ENCODE measurements at regions not wholly inside any gene's neighbourhood (a gene's known extent, or its start where the extent isn't known, plus 50 kb on each side); places are given as distances from the start of the nearest gene placed in this dataset.
A peak's percentile ranks its signal among the peaks of the same experiment; 100 is the strongest.

DNA sequence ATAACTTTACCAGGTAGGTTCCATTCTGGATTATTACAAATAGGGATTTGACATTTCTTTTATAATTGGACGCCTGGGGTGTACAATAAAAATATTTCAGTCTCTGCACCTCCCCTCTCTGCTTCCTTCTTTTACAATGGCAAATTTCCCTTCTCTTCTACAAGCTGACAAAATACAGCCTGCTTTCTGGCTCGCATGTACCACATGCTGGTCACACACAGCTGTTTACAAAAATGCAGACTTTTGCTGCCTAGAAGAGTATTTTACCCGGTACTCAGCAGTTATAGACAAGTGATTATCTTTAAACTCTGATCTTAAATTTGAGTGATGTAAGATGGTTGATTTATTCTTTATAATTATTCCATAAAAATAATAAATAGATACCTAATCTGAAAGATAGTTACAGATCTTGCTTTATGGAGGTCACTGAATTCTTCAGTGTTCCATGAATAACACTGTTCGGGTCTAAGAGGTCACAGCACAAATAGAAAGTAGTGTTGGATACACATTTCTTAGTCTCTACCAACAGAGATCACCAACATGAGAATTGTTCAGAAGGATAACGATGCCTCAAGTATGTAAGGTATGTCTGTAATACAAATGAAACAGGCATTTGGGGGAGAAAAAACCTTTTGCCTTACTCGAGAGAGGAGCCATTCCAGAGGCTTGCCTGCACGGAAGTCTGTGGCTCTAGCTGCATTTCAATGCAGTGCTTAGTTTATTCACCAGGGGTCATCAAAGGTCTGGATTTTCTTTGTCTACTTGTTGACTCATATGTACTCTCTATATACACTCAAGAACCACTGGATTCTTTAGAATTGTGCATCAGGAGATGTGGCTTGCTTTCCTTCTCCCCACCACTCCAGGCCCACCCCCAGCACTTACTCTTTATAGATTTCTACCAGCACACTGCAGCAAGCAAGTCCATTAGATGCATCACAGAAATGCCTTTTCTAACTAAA lies 206.6 kb upstream of the RFX3 start:
- ATAC-seq (peak; percentile 95), DNase-seq (peak; percentile 38)

DNA sequence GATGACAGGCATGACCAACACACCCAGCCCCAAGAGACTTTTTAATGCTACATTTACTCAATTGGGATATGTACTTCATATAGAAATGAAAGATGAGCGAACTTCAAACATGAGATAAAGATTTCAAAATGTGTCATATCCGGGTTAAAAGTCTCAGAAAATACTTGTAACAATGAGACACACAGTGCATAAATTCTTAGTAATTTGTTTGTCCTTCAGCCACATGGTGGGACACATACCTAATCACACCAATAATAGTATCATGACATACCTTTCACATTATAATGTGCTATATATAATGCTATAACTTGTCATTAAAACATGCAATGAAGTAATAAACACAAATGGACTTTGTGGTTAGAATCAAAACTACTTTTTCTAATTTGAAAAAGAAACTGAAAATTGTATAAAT lies 204.7 kb upstream of the RFX3 start:
- DNase-seq (no peak), ATAC-seq (no peak)

DNA sequence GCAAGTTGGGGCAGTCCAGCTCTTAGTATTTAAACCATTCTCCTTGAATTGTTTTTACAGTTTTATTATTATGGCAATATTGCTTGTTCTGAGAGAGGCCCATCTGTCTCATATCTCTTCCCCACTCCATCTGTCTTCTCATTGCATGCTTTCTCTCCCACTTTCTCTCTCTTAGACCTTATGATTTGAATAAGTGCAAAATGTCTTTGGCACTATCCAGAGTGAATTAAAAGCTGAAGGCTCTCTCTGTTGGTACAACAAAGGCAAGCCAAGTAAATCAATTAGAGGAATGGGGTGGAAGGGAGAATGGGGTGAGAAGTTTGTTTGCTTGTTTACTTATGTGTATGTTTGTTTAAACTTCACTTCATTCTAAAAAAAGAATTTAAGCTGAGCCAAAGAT lies 195.3 kb upstream of the RFX3 start:
- no peak for ATAC-seq
- no peak for DNase-seq

DNA sequence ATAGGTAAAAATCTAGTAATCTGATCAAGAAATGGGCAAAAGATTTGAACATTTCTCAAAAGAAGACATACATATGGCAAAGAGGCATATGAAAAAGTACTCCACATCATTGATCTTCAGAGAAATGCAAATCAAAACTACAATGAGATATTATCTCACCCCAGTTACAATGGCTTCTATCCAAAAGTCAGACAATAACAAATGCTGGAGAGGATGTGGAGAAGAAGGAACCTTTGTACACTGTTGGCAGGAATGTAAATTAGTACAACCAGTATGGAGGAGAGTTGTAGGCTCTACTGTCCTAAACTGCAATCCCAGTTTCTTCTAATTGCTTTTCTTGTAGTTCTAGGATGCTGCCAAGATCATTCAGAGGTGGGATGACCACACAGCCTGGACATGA lies 193.5 kb upstream of the RFX3 start:
- DNase-seq = no peak

DNA sequence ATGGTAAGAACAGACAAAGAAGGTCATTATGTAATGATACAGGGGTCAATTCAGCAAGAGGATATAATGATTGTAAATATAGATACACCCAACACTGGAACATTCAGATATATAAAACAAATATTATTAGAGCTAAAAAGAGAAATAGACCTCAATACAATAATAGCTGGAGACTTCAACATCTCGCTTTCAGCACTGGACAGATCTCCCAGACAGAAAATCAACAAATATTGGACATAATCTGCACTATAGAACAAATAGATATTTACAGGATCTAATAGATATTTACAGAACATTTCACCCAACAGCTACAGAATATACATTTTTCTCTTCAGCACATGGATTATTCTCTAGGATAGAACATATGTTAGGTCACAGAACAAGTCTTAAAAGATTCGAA lies 190.6 kb upstream of the RFX3 start:
- ATAC-seq (no peak), DNase-seq (no peak)

More for the DNA sequence above, 193.5 kb upstream of the RFX3 start:
- ATAC-seq = no peak

DNA sequence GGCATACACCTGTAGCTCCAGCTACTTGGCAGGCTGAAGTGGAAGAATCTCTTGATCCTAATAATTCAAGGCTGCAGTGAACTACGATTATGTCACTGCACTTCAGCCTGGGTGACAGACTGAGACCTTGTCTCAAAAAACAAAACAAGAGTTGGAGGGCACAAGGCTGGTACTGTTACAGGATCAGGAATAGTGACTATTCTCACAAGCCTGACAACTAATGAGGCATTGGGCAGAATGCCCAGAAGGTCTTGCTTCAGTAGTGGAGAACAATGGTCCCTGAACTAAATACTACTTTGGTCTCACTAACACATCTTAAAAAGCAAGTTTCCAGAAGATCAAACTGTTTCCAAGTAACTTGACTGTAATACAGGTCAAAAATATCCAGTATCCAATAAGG lies 182.9 kb upstream of the RFX3 start:
- DNase-seq (no peak), ATAC-seq (no peak)

DNA sequence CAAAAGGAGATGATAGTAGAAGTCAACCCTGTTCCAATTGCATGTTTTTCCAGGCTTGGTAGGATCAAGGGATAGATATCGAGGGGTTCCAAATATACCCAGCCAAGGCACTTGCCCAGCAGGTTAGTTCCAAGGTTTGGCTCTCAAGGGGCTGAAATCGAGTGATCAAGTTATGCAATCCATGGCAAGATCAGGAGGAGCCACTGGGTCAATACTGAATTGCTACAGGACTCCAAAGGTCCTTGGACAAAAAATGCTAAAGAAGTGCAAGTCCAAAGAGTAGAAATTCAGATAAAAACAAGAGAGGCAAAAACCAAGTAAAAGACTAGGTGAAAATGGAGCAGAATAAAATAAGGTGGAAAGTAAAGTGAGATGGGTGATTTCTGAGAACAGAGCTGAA lies 179.1 kb upstream of the RFX3 start:
- DNase-seq = no peak
- ATAC-seq = no peak

DNA sequence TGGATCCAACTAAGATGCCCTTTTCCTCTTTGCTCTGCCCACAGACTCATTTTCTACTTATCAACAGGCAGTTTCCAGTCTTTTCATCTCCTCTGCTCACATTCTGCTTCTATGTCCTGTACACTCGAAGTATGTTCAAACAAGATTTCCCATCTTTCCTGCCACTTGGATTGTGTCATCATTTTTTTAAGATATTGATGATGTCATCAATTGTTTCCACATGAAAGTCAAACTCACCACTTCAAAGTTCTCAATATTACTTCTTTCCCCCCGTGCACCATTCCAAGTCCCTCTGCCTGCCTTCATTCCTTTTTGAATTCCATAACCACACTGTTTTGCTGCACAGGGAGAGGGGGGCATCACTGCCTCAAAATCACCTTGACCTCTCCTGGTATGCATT lies 175.0 kb upstream of the RFX3 start:
- DNase-seq = no peak
- no peak for ATAC-seq

DNA sequence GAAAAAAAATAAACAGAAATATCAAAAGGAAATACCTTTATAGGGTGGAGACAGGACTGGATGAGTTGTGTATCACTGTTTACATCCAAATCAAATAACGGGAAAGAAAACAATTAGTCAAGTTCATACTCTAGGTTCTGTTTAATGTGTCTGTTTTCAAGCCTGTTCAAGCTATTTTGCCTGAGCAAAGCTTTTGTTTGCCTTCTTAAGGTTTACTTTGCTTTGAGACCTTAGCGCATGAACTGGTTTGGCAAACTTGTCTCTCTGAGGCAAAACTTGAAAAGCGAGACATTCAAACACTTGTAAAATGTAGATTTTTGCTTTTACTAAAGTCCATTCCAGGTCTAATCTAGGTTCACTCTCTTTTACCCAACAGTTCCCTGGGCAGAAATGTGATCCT lies 174.1 kb upstream of the RFX3 start:
- DNase-seq = no peak
- no peak for ATAC-seq

DNA sequence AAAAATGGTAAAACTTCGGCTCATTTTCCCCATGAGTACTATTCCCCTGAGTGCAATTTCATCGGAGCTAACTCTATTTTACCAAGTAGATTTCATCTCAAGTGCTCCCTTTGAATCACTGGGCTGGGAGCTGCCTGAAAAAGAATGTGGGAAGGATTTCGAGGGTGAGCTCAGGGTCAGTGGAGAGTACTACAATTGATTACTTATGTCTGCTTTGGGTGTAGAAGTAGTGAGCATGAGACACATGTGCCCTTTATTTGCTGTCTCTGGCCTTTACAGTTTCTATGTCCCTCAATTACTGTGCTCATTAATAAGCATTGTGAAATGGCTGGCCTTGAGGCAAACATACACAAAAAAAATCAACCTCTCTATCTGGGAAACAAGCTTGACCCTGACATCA lies 172.7 kb upstream of the RFX3 start:
- DNase-seq (no peak), ATAC-seq (no peak)

DNA sequence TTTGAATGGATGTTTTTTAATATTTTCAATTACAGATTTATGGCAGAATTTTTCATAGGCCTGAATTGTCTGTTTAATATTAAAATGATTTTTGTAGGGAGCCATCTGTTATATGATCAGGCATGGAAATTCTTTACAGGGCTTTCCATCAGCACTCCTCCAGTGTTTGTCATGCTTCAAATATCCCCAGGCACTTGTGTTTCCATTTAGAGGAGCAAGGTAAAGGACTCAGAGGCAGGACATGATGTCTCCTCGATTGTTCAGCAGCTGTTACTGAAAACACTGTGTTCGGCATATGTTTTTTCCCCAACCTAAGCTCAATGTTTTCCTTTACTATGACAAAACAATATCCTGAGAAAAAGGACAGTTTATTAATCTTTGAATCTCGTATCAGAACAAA lies 172.3 kb upstream of the RFX3 start:
- no peak for DNase-seq
- no peak for ATAC-seq

DNA sequence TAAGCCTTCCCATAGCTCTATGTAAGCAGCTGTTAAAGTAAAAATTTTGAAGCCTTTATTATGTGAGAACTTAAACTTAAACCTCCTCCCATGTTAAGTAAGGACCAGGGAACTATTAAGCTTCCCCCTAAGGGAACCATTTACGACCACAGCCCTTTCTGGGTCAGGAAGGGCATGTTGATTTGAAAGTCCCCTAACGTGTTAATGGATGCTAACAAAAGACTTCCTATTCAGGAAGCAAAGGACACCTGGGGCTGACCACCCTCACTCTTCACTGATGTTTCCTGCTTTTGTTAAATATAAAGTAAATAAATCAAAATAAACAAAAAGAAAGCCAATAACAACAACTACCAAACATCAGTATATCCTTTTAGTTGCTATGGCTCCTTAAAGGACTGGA lies 170.6 kb upstream of the RFX3 start:
- no peak for ATAC-seq
- no peak for DNase-seq

DNA sequence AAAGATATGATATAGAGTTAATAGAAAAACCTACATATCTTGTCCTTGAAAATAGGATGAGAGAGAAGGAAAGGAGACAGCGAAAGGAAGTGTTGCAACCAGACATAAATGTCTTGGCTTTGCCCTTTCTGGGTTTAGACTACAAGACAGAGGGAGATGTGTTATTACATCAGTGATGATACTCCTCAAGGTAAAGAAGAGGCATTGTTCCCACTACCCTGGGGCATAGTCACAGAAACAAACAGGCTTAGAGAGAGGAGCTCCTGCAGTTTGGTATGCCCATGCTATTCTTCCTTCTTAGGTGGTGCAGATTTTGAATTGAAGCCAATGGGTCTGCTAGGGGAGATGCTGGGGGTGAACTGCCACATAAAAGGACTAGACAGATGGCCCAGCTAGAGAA lies 166.8 kb upstream of the RFX3 start:
- ATAC-seq (no peak), DNase-seq (no peak)

DNA sequence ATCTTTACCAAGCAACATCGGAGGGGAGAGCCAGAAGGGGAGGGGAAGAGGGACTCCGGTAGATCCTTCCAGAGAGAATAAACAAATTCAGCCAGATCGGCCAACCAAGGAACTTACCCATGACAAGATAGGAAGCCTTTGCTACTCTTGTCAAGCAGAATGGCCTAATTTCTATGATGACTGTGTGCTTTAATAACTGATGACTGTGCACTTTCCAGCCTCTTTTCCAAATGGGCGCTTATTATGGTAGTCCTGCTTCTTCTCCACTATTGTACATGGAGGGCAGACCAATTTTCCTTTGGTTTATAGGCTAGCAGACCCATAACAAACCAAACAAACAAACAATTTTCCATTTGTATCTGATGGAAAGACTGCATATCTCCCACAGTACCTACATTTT lies 163.8 kb upstream of the RFX3 start:
- no peak for DNase-seq
- no peak for ATAC-seq

DNA sequence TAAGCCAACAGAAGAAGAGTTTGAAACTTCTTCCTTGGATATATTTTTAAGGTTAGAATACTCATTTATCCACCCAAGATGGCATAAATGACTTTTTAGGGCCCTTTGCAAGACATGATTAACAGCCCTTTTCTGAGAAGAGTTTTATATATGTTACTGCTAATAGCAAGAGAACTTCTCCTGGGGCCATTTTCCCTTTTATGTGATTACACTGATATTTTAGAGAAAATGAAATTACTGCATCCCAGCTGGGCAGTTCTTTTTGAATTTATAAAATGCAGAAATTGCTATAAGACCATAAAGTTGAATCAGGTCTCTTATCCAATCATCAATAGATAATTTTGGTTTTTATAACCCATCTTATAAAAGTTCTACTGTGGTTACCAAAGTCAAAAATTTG lies 161.3 kb upstream of the RFX3 start:
- DNase-seq (no peak), ATAC-seq (no peak)

DNA sequence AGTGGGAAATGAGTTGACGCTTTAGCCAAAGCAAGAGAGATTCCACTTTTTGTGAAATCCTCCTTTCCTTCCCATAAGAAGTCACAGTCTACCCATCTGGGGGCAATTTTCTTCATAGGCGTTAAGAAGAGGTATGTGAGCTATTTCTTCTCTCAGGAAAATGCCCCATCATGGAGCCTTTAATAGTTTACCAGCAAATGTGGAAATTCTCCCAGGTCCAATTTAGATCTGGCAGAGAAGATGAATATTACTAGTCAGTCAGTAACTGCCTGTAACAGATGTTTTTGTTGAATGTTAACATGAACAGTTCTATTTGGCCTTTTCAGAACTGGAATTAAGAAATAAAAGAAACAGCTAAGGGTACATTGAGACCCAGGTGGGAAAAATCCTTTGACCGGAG lies 156.4 kb upstream of the RFX3 start:
- ATAC-seq (no peak), DNase-seq (no peak)

DNA sequence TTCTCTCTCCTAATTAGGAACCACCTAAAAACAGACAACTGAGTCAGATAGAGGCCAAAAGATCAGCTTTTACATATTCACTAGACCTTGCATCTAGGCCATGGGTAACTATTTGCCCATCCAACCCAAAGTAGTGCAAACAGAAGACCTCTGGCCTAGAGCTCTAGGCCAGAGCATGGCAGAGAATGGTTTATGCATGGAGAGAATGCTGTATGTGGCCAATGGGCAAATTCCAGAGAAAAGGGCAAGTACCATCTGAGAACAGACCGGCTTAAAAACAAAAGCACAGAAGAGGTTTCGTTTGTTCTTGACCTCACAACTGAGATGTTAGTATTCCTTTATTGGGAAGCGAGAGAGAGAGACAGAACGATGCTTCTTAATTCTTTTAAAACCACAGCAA lies 151.7 kb upstream of the RFX3 start:
- ATAC-seq (no peak), DNase-seq (no peak)

DNA sequence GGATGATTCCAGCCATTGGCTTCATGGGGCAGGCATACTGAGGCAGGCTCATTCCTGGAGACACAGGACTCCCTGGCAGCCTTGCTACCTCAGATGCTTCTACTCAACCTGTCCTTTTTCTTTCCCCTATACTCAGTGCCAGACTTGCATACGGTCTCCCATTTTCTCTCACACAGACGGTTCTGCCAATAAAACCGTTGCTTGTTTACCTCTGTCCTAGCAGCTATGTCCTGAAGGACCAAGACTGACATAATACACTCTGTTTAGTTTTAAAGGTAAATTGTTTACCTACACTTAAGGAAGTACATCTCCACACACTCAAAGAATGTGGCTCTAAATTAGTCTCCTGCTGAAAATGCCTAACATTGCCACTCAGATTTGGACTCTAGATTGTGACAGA lies 151.0 kb upstream of the RFX3 start:
- ATAC-seq = no peak
- no peak for DNase-seq

DNA sequence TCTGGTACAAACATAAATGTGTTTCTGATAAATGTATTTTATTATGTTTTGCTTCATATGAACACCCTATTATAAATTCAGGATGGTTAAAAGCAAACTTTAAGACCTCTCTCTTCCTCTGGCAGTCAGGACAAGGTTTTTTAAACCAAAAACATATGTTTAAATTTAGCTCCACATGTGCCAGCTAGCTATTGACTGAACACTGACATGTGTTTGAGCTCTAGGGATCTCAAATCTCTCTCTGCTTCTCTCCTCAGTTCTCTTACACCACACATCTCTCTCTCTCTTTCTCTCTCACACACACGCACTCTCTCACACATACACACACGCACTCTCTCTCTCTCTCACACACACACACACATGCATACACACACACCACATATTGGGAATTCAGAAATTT lies 150.1 kb upstream of the RFX3 start:
- DNase-seq (no peak), ATAC-seq (no peak)

DNA sequence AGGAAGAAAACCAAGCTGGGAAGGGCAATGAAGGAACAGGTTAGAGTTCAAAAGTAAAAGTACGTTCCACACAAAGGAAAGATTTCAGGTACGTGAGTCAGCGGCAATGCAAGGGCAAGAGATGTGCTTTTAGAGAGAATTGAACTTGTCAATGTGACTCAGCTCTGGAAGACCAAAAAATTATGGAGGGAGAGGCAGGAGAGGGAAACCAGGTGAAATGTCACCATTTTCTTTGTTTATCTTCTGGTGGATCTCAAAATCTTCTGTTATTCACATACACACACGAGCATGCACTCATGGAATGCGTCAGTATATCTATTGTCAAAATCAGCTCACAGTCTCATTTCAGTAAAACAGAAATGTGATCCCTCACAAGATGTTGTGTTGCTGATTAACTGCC lies 148.8 kb upstream of the RFX3 start:
- no peak for DNase-seq
- ATAC-seq = no peak

DNA sequence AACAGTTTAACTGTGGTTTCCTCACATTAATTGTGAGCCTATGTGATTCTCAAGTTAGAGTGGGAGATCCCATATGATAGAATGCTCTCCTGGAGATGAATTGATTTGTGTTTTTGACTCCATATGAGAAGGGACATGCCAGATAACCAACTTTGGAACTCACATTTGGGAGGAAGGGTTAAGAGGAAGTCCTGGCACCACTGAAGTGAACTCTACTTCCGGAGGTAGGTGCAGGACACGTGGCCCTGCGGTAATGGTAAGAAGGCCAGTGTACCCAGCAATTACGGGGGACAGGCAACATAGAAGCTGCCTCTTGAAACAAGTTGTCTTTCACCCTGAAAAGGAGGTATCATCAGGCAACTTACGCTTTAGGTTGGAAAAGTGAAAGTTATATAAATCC lies 146.6 kb upstream of the RFX3 start:
- no peak for ATAC-seq

DNA sequence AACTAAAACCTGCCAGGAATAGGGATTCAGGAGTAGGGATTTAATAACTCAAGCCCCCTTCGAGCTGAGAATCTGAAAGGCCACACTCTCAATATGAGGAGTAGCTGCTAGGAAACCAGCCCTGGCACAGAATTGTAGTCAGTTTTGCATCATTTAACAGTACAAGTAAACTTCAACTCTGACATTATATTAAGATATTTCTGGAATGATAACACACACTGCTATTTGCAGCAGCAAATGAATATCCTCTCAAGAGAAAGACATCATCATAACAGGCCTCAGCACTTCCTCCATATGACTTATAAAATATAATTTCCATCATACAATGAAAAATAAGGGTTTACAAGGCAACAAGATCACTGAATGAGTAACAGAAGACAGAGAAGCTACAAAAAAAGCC lies 138.2 kb upstream of the RFX3 start:
- ATAC-seq (no peak), DNase-seq (no peak)

More for the DNA sequence above, 146.6 kb upstream of the RFX3 start:
- DNase-seq = no peak

DNA sequence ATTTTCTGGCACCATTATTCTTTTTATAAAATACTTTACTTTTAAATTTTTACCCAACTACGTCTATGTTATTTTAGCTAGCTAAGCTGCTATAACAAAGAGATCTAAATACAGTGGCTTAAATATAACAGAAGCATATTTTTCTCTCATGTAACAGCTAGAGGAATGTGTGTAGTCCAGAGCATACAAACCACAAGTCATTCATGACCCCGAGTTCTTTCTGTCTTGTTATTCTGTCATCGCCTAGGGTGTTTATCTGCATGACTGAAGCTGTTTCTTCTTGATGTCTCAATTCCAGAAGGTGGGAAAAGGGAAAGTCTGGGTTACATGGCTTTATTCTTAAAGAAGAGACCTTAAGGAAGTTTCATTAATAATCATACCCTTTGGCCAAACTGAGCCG lies 136.9 kb upstream of the RFX3 start:
- DNase-seq = no peak
- no peak for ATAC-seq

DNA sequence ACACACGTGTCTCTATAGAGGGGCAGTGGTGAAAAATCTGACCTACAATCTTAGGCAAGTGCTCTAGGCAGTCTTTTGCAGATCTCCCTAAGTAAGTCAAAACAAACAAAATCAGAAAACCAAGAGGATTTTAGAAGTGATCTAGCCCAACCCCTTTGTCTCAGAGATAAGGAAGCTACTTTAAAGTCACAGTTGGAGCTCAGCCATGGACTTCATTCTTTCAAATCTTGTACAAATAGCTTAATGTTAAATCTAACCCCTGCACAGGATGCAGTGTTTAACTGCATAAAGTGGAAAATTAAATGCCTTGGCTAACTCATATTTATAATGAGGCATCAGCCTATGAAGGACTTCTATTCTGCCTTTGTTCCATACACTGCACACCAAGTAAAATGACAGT lies 135.1 kb upstream of the RFX3 start:
- no peak for DNase-seq

More for the DNA sequence above, 135.1 kb upstream of the RFX3 start:
- no peak for ATAC-seq
